Ovary (tissue), 3 donors: ENCODE measurements at regions not wholly inside any gene's neighbourhood (a gene's known extent, or its start where the extent isn't known, plus 50 kb on each side); places are given as distances from the start of the nearest gene placed in this dataset.

Source experiments
- CTCF ChIP-seq, 3 donors: fragments of 450-650 bp in 2 of 3; fragments of 200-600 bp in 1 of 3; IDR thresholded peaks; one replicate each; pipeline versions ENCODE4 v1.5.1 to v1.8.0; 2016 to 2022; ENCODE audit warnings: antibody characterized with exemption in 3 of 3, mild to moderate bottlenecking in 1 of 3
- POLR2A ChIP-seq: fragments of 450-650 bp; IDR thresholded peaks from one replicate; pipeline ENCODE4 v1.6.1; 2017; ENCODE audit warnings: antibody characterized with exemption, mild to moderate bottlenecking, moderate library complexity
- donor health status: DM: no; HTN: no; CAD: no.

DNA sequence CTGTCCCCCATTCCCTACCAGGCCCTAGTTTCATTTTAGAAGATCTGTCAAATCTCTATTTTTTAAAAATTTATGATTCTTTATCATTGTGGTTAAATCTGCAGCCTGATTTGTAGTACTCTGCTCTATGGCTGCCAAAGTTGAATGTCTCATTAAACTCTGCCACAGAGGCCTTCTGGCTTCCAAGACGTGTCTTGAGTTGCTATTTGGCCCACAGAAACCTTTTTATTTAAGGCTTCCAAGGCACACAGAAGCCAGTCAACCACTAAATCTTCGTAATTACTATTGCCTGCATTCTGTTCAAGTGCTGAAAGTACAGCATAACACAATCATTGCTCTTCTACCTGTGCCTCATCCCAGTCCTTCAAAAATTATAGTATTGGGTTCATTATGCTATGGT, 971.0 kb downstream of the NCAM2 start:
- no peak for TF ChIP-seq CTCF (IDR thresholded peaks at IDR 0.05)
- no peak for TF ChIP-seq POLR2A
